ENCODE measurements at regions not wholly inside any gene's neighbourhood (a gene's known extent, or its start where the extent isn't known, plus 50 kb on each side); places are given as distances from the start of the nearest gene placed in this dataset.

DNA sequence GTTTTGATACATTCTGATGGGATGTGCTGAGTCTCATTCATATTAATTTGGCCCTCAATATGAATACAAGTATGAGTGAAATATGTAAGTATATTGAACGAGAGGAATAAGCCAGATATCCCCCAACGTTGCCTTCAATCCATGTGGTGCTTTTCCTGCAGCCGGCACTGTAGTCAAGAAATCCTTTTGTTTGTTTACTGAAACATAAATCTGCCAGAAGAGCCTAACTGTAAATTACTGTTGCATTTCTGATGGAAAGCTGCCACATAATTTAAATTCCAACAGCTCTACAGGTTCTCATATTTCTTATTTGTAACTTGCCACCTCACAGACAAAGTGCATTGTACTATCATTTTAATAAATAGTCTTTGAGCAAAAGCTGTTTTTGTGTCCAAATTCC, 314.0 kb downstream of the KBTBD8 start:
- Mint-ChIP-seq H3K36me3 (ENCODE audit: low read depth) (no peaks in the 10 kb centered on the region), H3K27ac (no peak overlapping the region), H3K9me3 (no peaks in the 10 kb centered on the region), H3K27me3 (no peaks in the 10 kb centered on the region), H3K4me1 (no peaks in the 10 kb centered on the region), H3K4me3 (no peak overlapping the region)
- no peak for DNase-seq
- no peak for ATAC-seq

DNA sequence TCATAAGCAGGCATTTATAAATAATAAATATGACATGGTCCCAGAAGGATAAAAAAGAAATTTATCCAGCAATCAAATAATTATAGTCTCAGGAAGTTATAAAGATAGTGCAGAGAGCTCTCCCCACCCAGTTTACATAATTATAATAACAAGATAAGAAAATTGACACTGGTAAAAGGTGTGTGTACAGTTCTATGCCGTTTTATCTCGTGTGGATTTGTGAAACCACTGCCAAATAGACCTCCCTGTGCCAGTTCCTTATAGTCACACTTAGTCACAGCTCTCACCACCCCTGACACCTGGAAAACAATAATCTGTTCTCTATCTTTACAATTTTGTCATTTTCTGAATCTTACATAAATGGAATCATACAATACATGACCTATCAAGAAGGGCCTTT, 320.1 kb downstream of the KBTBD8 start:
- H3K4me3 Mint-ChIP-seq, result no peak overlapping the region
- H3K27ac Mint-ChIP-seq, result no peak overlapping the region
- ATAC-seq (no peak), DNase-seq (no peak)
- H3K4me1 Mint-ChIP-seq, result no peaks in the 10 kb centered on the region
- no peaks in the 10 kb centered on the region for H3K27me3 Mint-ChIP-seq
- peaks cover 7% of the 10 kb centered on the region for H3K9me3 Mint-ChIP-seq
- H3K36me3 Mint-ChIP-seq (ENCODE audit: low read depth), result no peaks in the 10 kb centered on the region

DNA sequence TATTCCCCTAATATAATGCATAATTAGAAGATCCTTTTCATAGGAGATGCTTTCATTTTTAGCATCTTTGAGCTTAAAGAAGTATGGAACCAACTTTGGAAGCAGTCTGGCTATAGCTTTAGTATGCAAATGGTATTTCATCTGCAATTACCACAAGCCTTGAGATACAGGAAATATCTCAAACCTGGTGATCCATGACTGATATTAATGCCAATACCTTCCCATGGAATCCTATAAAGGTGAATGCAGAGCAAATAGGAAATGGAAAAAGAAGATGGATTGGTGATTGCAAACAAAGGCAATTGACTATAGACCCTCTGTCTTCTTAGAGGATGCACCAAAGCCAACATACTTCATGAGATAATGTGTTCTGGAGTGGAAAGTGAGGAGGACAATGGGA, 326.4 kb downstream of the KBTBD8 start:
- H3K4me3 Mint-ChIP-seq, result no peak overlapping the region
- peaks cover 3% of the 10 kb centered on the region for H3K36me3 Mint-ChIP-seq (ENCODE audit: low read depth)
- DNase-seq (no peak), ATAC-seq (no peak)
- H3K4me1 Mint-ChIP-seq, result peaks cover 16% of the 10 kb centered on the region
- peaks cover 5% of the 10 kb centered on the region for H3K9me3 Mint-ChIP-seq
- no peak overlapping the region for H3K27ac Mint-ChIP-seq
- no peaks in the 10 kb centered on the region for H3K27me3 Mint-ChIP-seq
